Non-pigmented ciliary epithelial cell (primary cell): ENCODE measurements at regions not wholly inside any gene's neighbourhood (a gene's known extent, or its start where the extent isn't known, plus 50 kb on each side); places are given as distances from the start of the nearest gene placed in this dataset.

Experiments used
- DNase-seq: peaks from one replicate; pipeline ENCODE4 v3.0.0-alpha.2; 2010; ENCODE audit warnings: low read depth

DNA sequence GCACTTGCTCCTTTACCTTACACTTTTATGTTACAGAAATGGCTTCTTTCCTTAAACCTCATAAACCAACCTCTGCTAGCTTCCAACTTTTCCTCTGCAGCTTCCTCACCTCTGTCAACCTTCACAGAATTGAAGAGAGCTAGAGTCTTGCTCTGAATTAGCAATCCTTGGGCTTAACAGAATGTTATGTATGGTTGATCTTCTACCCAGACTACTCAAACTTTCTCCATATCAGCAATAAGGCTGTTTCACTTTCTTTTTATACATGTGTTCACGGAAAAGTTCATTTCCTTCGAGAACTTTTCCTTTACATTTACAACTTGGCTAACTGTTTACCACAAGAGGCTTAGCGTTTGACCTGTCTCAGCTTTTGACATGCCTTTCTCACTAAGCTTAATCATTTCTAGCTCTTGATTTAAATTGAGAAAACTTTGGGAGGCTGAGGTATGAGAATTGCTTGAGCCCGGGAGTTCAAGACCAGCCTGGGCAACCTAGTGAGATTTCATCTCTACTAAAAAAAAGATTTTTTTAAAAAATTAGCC, 207.3 kb downstream of the BMP7 start:
- no peak for DNase-seq

- no peak for DNase-seq
Measured at GRCh38 chr20:57060407-57061050, 205.9 kb downstream of the BMP7 start.

GRCh38 chr20:57061051-57061900, 205.2 kb downstream of the BMP7 start:
- no peak for DNase-seq

DNA sequence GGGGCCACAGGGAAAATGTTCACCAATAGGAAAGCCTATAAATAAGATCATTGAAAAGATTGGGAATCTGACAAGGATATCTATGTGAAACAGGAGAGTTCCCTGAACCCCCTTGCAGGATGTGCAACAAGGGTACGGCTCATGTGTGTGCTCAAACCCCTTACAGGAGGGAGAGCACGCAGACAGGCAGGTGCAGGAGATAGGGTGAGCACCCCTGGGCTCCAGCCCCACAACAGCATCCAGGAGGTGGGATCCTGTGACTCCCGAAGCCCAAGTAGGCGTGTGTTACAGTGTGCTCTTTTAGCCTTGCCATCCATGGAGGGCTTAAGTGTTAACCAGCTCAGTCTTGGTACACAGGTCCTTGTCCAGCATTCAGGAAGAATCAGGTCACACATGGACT, 204.2 kb downstream of the BMP7 start:
- DNase-seq: no peak

DNA sequence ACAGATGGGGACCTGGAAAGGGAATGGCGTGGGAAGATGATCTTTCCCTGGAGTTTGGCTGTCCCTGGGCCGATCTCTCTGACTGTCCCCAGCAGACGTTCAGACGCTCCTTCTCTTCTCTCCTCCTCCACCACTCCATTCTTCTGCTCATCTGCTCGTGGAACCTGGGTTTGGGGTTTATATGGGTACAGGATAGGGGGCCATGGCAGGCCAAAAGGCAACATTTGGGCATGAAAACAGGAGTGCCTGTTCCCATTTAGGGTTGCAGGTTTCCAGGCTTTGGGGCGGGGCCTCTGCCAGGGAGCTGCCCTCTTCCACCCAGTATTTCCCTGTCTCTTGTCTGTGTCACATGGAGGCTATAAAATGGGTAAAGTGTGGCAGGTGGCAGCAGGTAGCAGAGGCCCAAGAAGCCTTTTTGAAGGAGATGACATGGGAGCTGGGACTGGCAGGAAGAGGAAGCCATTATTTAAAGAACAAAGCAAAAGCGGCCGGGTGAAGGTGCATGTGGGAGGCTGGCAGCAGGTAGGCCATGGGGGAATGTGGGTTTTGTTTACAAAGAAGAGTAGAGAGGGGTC, 203.7 kb downstream of the BMP7 start:
- no peak for DNase-seq

- no peak for DNase-seq
Measured at GRCh38 chr20:57064836-57065235, 201.6 kb downstream of the BMP7 start.

GRCh38 chr20:57065646-57066045, 200.8 kb downstream of the BMP7 start:
- DNase-seq: no peak

DNA sequence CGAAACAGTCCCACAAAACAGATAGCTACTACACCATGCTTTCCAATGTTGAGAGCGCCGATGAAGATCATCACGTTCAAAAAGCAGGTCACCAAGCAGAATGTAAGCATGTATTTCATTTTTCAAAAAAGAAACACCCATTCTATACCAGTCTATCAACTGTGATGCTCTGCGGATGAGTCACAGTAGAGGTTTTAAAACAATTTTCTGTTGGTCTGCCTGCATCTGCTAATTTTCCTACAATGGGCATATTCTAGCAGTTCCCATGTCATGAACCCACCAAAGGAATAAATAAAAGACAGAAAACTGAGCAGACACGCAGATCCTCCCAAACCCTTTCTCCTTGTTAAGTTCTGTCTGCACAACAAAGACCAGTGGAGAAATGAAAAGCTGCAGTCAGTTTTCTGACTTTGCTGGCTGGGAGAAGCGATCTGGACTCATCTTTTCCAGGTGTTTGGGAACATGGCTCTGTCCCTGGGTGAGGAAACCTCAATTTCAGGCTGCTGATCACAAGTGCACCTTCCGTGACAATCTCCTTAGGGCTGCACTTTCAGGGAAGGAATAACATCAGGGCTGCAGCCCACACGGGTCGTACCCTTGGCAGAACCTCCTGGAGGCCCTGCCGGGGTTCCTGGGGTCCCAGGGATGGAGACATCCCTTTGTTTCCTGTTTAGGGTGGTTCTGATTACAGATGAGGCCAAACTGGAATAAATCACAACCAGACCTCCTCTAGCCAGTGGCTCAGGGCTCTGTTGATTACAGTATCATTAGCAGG, 200.1 kb downstream of the BMP7 start:
- no peak for DNase-seq

- no peak for DNase-seq
Measured at GRCh38 chr20:57069442-57069841, 197.0 kb downstream of the BMP7 start.

DNA sequence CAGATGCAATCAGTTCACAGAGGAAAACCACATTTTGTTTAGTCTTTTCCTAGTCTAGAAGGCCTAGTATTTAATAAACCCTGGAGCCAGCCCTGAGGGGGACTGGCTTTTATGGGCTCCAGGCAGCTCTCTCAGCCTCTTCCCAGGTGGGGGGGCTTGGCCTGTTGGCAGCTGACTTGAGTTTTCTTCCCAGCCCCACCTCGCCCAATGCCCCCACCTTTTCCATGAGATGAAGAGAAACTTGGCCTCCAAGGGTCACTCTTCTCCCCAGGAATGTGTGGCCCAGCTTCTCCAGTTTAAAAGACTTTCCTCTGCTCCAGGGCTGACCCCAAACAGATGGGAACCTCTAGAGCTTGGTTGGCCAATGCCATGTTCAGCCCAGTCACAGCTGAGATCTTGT, 196.1 kb downstream of the BMP7 start:
- no peak for DNase-seq

GRCh38 chr20:57071283-57071731, 195.1 kb downstream of the BMP7 start:
- no peak for DNase-seq

DNA sequence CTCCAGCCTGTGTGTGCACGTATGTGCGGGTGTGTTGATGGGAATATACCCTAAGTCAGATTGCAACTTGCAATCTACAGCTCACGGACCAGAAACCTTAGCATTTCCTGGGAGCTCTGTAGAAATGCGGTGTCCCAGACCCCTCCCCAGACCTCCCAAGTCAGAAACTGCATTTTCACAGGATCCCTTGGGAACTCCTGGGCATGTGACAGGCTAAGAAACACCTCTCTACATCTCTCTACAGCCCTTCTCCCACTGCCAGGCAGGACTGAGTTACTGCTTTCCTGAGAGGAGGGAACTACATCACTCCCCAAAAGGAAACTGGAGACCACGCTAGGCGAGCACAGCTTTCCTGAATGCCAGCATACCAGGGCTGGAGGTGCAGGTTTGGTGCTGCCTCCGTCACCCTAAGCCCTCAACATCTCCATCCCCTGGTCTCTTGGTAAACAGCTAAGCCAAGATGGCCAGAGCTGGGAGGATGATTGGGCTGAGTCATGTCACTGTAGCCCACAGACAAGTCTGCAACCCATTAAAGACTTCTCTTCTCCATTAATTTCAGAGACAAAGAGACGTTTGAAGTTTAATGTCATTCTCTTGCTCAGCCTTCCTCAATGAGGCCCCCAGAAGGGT, 194.4 kb downstream of the BMP7 start:
- DNase-seq: no peak

- DNase-seq: no peak
Measured at GRCh38 chr20:57073402-57073801, 193.0 kb downstream of the BMP7 start.

- DNase-seq: no peak
Measured at GRCh38 chr20:57074386-57074785, 192.1 kb downstream of the BMP7 start.

DNA sequence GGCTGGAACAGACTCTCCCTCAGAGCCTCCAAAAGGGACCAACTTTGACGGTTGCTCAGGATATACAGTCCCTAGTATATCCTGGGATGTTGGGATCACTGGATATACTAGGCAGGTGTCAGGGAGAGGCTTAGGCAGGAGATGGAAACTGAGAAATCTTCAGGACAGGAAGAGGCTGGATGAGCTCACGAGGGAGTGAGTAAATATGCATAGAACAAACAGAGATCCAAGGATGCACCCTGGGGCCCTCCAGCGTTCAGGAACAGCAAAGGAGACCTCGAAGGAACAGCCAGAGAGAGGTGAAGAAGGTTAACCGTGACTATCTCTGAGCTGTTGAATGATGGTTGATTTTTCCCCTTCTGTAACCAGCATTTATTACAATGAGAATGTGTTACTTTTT, 191.3 kb downstream of the BMP7 start:
- DNase-seq: no peak

DNA sequence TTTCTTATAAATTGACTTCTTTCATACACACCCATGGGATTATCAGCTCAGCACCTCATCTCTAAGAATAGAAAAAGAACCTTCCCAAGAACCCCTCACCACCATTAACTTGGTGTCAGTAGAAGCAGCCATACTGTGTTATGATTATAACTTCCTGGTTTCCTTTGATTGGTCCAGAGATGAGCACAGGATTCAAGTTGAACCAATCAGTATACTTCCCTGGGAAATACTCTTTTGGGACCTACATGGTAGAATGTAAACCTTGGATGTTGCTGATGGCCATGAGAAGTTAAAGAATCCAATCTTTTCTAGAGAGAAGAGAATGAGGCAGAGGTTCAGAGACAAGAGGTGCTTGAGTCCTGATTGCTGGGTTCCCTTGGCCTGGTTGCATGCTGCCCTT, 190.8 kb downstream of the BMP7 start:
- DNase-seq: no peak

GRCh38 chr20:57076152-57076652, 190.2 kb downstream of the BMP7 start:
- no peak for DNase-seq

DNA sequence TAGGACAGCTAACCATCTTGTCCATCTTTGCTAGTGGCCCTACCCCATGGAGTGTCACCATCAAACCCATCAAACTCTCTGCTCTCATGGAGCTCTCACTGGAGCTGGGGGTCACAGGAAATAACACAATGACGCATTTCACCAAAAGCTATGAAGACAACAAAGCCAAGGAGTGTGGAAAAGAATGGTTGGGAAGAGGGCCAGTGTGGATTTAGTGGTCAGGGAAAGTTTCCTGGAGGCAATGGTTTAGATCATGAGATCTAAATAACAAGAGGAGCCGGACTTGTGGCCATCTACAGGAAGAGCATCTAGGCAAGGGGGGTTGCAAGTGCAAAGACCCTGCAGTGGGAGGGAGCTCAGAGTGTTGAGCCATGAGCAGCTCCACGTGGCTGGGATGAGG, 189.5 kb downstream of the BMP7 start:
- DNase-seq: no peak

DNA sequence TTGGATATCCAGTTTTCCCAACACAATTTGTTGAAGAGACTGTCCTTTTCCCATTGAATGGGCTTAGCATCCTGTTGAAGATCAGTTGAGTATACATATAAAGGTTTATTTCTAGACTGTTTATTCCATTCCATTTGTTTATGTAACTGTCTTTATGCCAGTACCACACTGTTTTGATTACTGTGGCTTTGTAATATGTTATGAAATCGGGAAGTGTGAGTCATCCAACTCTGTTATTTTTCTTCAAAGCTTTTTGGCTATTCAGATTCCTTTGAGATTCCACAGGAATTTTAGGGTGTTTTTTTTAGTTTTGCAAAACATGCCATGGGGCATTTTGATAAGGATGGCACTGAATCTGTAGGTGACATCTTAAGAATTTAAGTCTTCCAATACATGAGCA, 188.3 kb downstream of the BMP7 start:
- no peak for DNase-seq

GRCh38 chr20:57079031-57080005, 187.1 kb downstream of the BMP7 start:
- no peak for DNase-seq
